ENCODE measurements at regions not wholly inside any gene's neighbourhood (a gene's known extent, or its start where the extent isn't known, plus 50 kb on each side); places are given as distances from the start of the nearest gene placed in this dataset.
A peak's percentile ranks its signal among the peaks of the same experiment; 100 is the strongest.
"Not testable (repeated sequence)": the region's sequence is repeated elsewhere in the genome, so short reads cannot be mapped to it uniquely, and the experiment has no call there.

DNA sequence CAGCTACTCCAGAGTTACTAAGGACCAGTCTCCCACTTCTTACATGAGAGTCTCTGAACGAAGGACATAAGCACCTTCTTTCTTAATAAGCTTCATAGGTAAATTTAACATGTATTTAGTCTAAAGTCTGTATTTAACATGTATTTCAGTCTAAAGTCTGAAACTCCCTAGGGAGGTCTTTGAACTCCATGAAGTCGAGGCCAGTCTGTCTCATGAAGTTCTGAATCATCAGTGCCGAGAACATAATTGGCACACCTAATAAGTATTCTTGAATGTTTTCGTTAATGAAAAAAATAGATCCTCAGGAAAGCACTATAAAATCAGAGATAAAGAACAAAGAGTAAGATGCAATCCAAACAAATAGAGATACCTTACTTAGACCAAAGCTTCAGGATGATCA is 945.5 kb downstream of the TTLL7 start:
- no peak for DNase-seq (ENCODE audit: low read depth)
- TF ChIP-seq, protein P1, sequence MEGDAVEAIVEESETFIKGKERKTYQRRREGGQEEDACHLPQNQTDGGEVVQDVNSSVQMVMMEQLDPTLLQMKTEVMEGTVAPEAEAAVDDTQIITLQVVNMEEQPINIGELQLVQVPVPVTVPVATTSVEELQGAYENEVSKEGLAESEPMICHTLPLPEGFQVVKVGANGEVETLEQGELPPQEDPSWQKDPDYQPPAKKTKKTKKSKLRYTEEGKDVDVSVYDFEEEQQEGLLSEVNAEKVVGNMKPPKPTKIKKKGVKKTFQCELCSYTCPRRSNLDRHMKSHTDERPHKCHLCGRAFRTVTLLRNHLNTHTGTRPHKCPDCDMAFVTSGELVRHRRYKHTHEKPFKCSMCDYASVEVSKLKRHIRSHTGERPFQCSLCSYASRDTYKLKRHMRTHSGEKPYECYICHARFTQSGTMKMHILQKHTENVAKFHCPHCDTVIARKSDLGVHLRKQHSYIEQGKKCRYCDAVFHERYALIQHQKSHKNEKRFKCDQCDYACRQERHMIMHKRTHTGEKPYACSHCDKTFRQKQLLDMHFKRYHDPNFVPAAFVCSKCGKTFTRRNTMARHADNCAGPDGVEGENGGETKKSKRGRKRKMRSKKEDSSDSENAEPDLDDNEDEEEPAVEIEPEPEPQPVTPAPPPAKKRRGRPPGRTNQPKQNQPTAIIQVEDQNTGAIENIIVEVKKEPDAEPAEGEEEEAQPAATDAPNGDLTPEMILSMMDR (IDR thresholded peaks at IDR 0.05; ENCODE audit: insufficient read depth, low read depth, low read length, missing control alignments) = no peak

GRCh38 chr1:83052865-83053264 is 946.1 kb downstream of the TTLL7 start:
- no peak overlapping the region for H3K4me3 ChIP-seq (ENCODE audit: low read length)
- no peak for DNase-seq (ENCODE audit: low read depth)
- TF ChIP-seq, protein P1 (IDR thresholded peaks at IDR 0.05; ENCODE audit: insufficient read depth, low read depth, low read length, missing control alignments) = no peak

More for the DNA sequence above, 945.5 kb downstream of the TTLL7 start:
- no peak overlapping the region for H3K4me3 ChIP-seq (ENCODE audit: low read length)

GRCh38 chr1:83051053-83051452 is 947.9 kb downstream of the TTLL7 start:
- DNase-seq (ENCODE audit: low read depth); H3K4me3 ChIP-seq (ENCODE audit: low read length): not testable (repeated sequence)

- TF ChIP-seq, protein P1 (IDR thresholded peaks at IDR 0.05; ENCODE audit: insufficient read depth, low read depth, low read length, missing control alignments) = no peak
- no peak for DNase-seq (ENCODE audit: low read depth)
- no peak overlapping the region for H3K4me3 ChIP-seq (ENCODE audit: low read length)
These were observed 955.7 kb downstream of the TTLL7 start for GRCh38 chr1:83043244-83043643.

GRCh38 chr1:83039091-83039490 is 959.8 kb downstream of the TTLL7 start:
- not testable (repeated sequence) for H3K4me3 ChIP-seq (ENCODE audit: low read length); DNase-seq (ENCODE audit: low read depth)

DNA sequence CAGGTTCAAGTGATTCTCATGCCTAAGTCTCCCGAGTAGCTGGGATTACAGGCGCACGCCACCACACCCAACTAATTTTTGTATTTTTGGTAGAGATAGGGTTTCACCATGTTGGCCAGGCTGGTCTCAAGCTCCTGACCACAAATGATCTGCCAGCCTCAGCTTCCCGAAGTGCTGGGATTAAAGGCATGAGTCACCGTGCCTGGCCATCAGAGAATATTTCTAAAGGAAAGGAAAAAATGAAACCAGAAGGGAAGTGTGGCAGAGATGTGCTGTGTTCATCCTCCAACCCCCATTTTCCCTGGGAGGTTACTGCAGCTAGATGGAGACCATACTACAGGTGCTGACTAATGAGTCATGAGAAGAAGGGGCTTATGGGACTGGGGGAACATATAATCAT is 964.1 kb downstream of the TTLL7 start:
- no peak for DNase-seq (ENCODE audit: low read depth)
- TF ChIP-seq, protein P1 (IDR thresholded peaks at IDR 0.05; ENCODE audit: insufficient read depth, low read depth, low read length, missing control alignments) = no peak
- no peak overlapping the region for H3K4me3 ChIP-seq (ENCODE audit: low read length)

GRCh38 chr1:83033682-83034081 is 965.2 kb downstream of the TTLL7 start:
- TF ChIP-seq, protein P1 (IDR thresholded peaks at IDR 0.05; ENCODE audit: insufficient read depth, low read depth, low read length, missing control alignments) = no peak
- DNase-seq (ENCODE audit: low read depth) = peak; percentile 68
- H3K4me3 ChIP-seq (ENCODE audit: low read length) = no peak overlapping the region

DNA sequence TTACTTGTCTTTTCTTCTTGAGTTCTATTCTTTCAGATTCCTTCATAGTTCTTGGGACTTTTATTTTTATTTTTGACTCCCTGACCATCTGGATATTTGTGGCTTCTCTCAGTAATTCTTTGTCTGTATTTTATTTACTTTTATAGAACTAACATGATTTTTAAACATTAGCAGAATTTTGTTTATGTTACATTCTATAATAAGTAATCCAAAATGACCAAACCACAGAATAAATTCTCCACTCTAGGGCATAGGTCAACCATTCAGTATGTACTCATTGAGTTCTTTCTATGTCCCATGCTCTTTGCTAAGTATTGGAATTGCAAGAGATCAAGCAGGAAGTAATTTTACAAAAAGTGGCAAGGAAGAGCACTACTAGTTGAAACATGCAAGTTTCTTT is 969.0 kb downstream of the TTLL7 start:
- no peak for DNase-seq (ENCODE audit: low read depth)
- H3K4me3 ChIP-seq (ENCODE audit: low read length) = no peak overlapping the region
- TF ChIP-seq, protein P1 (IDR thresholded peaks at IDR 0.05; ENCODE audit: insufficient read depth, low read depth, low read length, missing control alignments) = no peak
